Astrocyte (in vitro differentiated cells and primary cell): ENCODE measurements at regions not wholly inside any gene's neighbourhood (a gene's known extent, or its start where the extent isn't known, plus 50 kb on each side); places are given as distances from the start of the nearest gene placed in this dataset.

Experiments used
- CTCF ChIP-seq: IDR thresholded peaks from 2 replicates; pipeline ENCODE4 v1.5.1; 2011; ENCODE audit warnings: low read depth, mild to moderate bottlenecking, inconsistent platforms, low read length, moderate library complexity; ENCODE audit not compliant: insufficient read depth
- EZH2 ChIP-seq: IDR thresholded peaks from 2 replicates; pipeline ENCODE4 v1.6.1; 2012; ENCODE audit warnings: mild to moderate bottlenecking, low read length, inconsistent platforms; ENCODE audit not compliant: insufficient read depth

GRCh38 chr9:88049677-88050307, 75.5 kb upstream of the CDK20 start:
- TF ChIP-seq CTCF (no peak), EZH2 (no peak)
